Mesendoderm (in vitro differentiated cells): ENCODE measurements at regions not wholly inside any gene's neighbourhood (a gene's known extent, or its start where the extent isn't known, plus 50 kb on each side); places are given as distances from the start of the nearest gene placed in this dataset.

Experiments
- DNase-seq: peaks from one replicate; pipeline ENCODE4 v3.0.0; 2013
- H2AK5ac ChIP-seq: 2 replicates; pipeline ENCODE4 v1.6.1; 2013; ENCODE audit warnings: low read length, inconsistent platforms
- H2BK120ac ChIP-seq: 2 replicates; pipeline ENCODE4 v1.6.1; 2013; ENCODE audit warnings: low read depth, mild to moderate bottlenecking, low read length, moderate library complexity, mixed read lengths
- H2BK15ac ChIP-seq: replicated peaks from 2 replicates; pipeline ENCODE4 v1.6.1; 2013; ENCODE audit warnings: low read depth, mild to moderate bottlenecking, moderate library complexity
- H2BK5ac ChIP-seq: 2 replicates; pipeline ENCODE4 v1.6.1; 2013; ENCODE audit warnings: low read length, inconsistent platforms
- H3K18ac ChIP-seq: 2 replicates; pipeline ENCODE4 v1.6.1; 2013; ENCODE audit warnings: mild to moderate bottlenecking, low read length, mixed read lengths
- H3K23ac ChIP-seq: one replicate; pipeline ENCODE4 v1.6.1; 2013; ENCODE audit warnings: low read length
- H3K27ac ChIP-seq: 2 replicates; pipeline ENCODE4 v1.5.1; 2013; ENCODE audit warnings: low read depth, mild to moderate bottlenecking, inconsistent platforms, low read length, moderate library complexity
- H3K27me3 ChIP-seq: 2 replicates; pipeline ENCODE4 v1.6.1; 2013; ENCODE audit warnings: low read length, control low read depth, mild to moderate bottlenecking, inconsistent platforms; ENCODE audit not compliant: insufficient read depth, poor library complexity
- H3K36me3 ChIP-seq: 2 replicates; pipeline ENCODE4 v1.6.1; 2013; ENCODE audit warnings: low read length, inconsistent platforms; ENCODE audit not compliant: control insufficient read depth, insufficient read depth
- H3K4ac ChIP-seq: one replicate; pipeline ENCODE4 v1.6.1; 2013; ENCODE audit warnings: low read depth, mild to moderate bottlenecking, low read length, moderate library complexity
- H3K4me1 ChIP-seq: 2 replicates; pipeline ENCODE4 v1.6.1; 2013; ENCODE audit warnings: low read depth, low read length, inconsistent platforms; ENCODE audit not compliant: control insufficient read depth
- H3K4me2 ChIP-seq: 2 replicates; pipeline ENCODE4 v1.6.1; 2013; ENCODE audit warnings: low read length
- H3K4me3 ChIP-seq: 2 replicates; pipeline ENCODE4 v1.5.1; 2013; ENCODE audit warnings: mild to moderate bottlenecking, low read length
- H3K56ac ChIP-seq: one replicate; pipeline ENCODE4 v1.6.1; 2013; ENCODE audit warnings: low read length
- H3K79me1 ChIP-seq: 2 replicates; pipeline ENCODE4 v1.6.1; 2013; ENCODE audit warnings: low read length, inconsistent platforms
- H3K79me2 ChIP-seq: 2 replicates; pipeline ENCODE4 v1.6.1; 2013; ENCODE audit warnings: mild to moderate bottlenecking, low read length; ENCODE audit not compliant: control insufficient read depth, insufficient read depth
- H3K9ac ChIP-seq: 2 replicates; pipeline ENCODE4 v1.6.1; 2013; ENCODE audit warnings: low read length, inconsistent platforms
- H4K5ac ChIP-seq: one replicate; pipeline ENCODE4 v1.6.1; 2013; ENCODE audit warnings: low read length
- H4K8ac ChIP-seq: one replicate; pipeline ENCODE4 v1.6.1; 2013; ENCODE audit warnings: low read depth, mild to moderate bottlenecking, control low read depth, low read length, moderate library complexity
- WGBS: extraction: QIAGEN DNeasy Blood & Tissue Kit; methylation state at CpG from one replicate; pipeline ENCODE4 v1.1.7; 2013; ENCODE audit warnings: low lambda C conversion rate, missing lambda C conversion rate; ENCODE audit not compliant: insufficient coverage; ENCODE audit errors: extremely low coverage; 5-methylcytosine and 5-hydroxymethylcytosine counted together

GRCh38 chr10:2800178-2800577 is 267.2 kb upstream of the PFKP start:
- H3K36me3 ChIP-seq = no peaks in the 10 kb centered on the region
- no peak overlapping the region for H4K8ac ChIP-seq
- H3K4me1 ChIP-seq = no peaks in the 10 kb centered on the region
- H3K23ac ChIP-seq = no peak overlapping the region
- no peaks in the 10 kb centered on the region for H3K79me2 ChIP-seq
- no CpG with 5 or more reads among the region's 5 CpGs for WGBS
- no peak overlapping the region for H4K5ac ChIP-seq
- H3K4me3 ChIP-seq = no peak overlapping the region
- H2BK5ac ChIP-seq = no peak overlapping the region
- H2BK120ac ChIP-seq = no peak overlapping the region
- H3K18ac ChIP-seq = no peak overlapping the region
- no peak overlapping the region for H3K9ac ChIP-seq
- no peak overlapping the region for H3K27ac ChIP-seq
- no peaks in the 10 kb centered on the region for H3K79me1 ChIP-seq
- H3K4ac ChIP-seq = no peak overlapping the region
- H3K56ac ChIP-seq = no peak overlapping the region
- no peak for DNase-seq
- no peak overlapping the region for H3K4me2 ChIP-seq
- no peak overlapping the region for H2AK5ac ChIP-seq
- no peak overlapping the region for H2BK15ac ChIP-seq
- no peaks in the 10 kb centered on the region for H3K27me3 ChIP-seq

- no peak overlapping the region for H3K23ac ChIP-seq
- no peak overlapping the region for H4K5ac ChIP-seq
- no CpG with 5 or more reads among the region's 4 CpGs for WGBS
- H3K79me2 ChIP-seq = no peaks in the 10 kb centered on the region
- H3K27ac ChIP-seq = no peak overlapping the region
- no peak overlapping the region for H2BK5ac ChIP-seq
- no peaks in the 10 kb centered on the region for H3K4me1 ChIP-seq
- no peak overlapping the region for H3K4me3 ChIP-seq
- no peak overlapping the region for H2BK120ac ChIP-seq
- no peak overlapping the region for H3K18ac ChIP-seq
- H2BK15ac ChIP-seq = no peak overlapping the region
- H2AK5ac ChIP-seq = no peak overlapping the region
- no peak overlapping the region for H3K9ac ChIP-seq
- no peak overlapping the region for H3K56ac ChIP-seq
- H4K8ac ChIP-seq = no peak overlapping the region
- no peak overlapping the region for H3K4me2 ChIP-seq
- no peaks in the 10 kb centered on the region for H3K36me3 ChIP-seq
- H3K27me3 ChIP-seq = no peaks in the 10 kb centered on the region
- DNase-seq = peak; percentile 19
- no peak overlapping the region for H3K4ac ChIP-seq
- no peaks in the 10 kb centered on the region for H3K79me1 ChIP-seq
These were observed 268.9 kb upstream of the PFKP start for GRCh38 chr10:2798336-2799022.

GRCh38 chr10:2791774-2792443 is 275.4 kb upstream of the PFKP start:
- no peak overlapping the region for H2BK5ac ChIP-seq
- no peak for DNase-seq

GRCh38 chr10:2790396-2791188 is 276.8 kb upstream of the PFKP start:
- Histone ChIP-seq H3K79me1 (no peaks in the 10 kb centered on the region), H2AK5ac (no peak overlapping the region), H3K79me2 (no peaks in the 10 kb centered on the region), H2BK120ac (no peak overlapping the region), H3K27ac (no peak overlapping the region), H3K27me3 (no peaks in the 10 kb centered on the region), H3K56ac (no peak overlapping the region), H4K5ac (no peak overlapping the region), H3K18ac (no peak overlapping the region), H3K23ac (no peak overlapping the region), H4K8ac (no peak overlapping the region), H3K36me3 (no peaks in the 10 kb centered on the region), H2BK5ac (no peak overlapping the region), H3K4me3 (no peak overlapping the region), H3K9ac (no peak overlapping the region), H3K4me2 (no peak overlapping the region), H3K4me1 (no peaks in the 10 kb centered on the region), H2BK15ac (no peak overlapping the region), H3K4ac (no peak overlapping the region)
- WGBS = no CpG with 5 or more reads among the region's 15 CpGs
- DNase-seq = no peak

More at GRCh38 chr10:2791774-2792443, 275.4 kb upstream of the PFKP start:
- Histone ChIP-seq H2AK5ac (no peak overlapping the region), H3K27me3 (no peaks in the 10 kb centered on the region), H3K4me1 (no peaks in the 10 kb centered on the region), H3K18ac (no peak overlapping the region), H2BK120ac (no peak overlapping the region), H3K23ac (no peak overlapping the region), H3K4ac (no peak overlapping the region), H3K36me3 (no peaks in the 10 kb centered on the region), H4K5ac (no peak overlapping the region), H3K9ac (no peak overlapping the region), H4K8ac (no peak overlapping the region), H3K4me3 (no peak overlapping the region), H3K79me1 (no peaks in the 10 kb centered on the region), H2BK15ac (no peak overlapping the region), H3K27ac (no peak overlapping the region), H3K56ac (no peak overlapping the region), H3K4me2 (no peak overlapping the region), H3K79me2 (no peaks in the 10 kb centered on the region)
- WGBS = no CpG with 5 or more reads among the region's 3 CpGs

GRCh38 chr10:2786251-2786650 is 281.1 kb upstream of the PFKP start:
- no peak overlapping the region for H4K5ac ChIP-seq
- no peaks in the 10 kb centered on the region for H3K4me1 ChIP-seq
- H3K27ac ChIP-seq = no peak overlapping the region
- no peak overlapping the region for H3K4me2 ChIP-seq
- no peak overlapping the region for H3K4me3 ChIP-seq
- no peak overlapping the region for H3K18ac ChIP-seq
- DNase-seq = no peak
- WGBS = no CpG with 5 or more reads among the region's 5 CpGs
- no peak overlapping the region for H2BK15ac ChIP-seq
- no peak overlapping the region for H3K4ac ChIP-seq
- no peaks in the 10 kb centered on the region for H3K27me3 ChIP-seq
- no peaks in the 10 kb centered on the region for H3K79me1 ChIP-seq
- H2AK5ac ChIP-seq = no peak overlapping the region
- H3K79me2 ChIP-seq = no peaks in the 10 kb centered on the region
- H4K8ac ChIP-seq = no peak overlapping the region
- H3K9ac ChIP-seq = no peak overlapping the region
- H2BK120ac ChIP-seq = no peak overlapping the region
- no peak overlapping the region for H2BK5ac ChIP-seq
- no peak overlapping the region for H3K23ac ChIP-seq
- H3K36me3 ChIP-seq = no peaks in the 10 kb centered on the region
- H3K56ac ChIP-seq = no peak overlapping the region
